Erythroblast (primary cell): ENCODE measurements at regions not wholly inside any gene's neighbourhood (a gene's known extent, or its start where the extent isn't known, plus 50 kb on each side); places are given as distances from the start of the nearest gene placed in this dataset.

Experiments
- GATA1 ChIP-seq: IDR thresholded peaks from 2 replicates; pipeline ENCODE4 v1.6.1; 2011; ENCODE audit warnings: low read depth, mild to moderate bottlenecking, control low read depth, low read length, moderate library complexity
- POLR2A ChIP-seq: IDR thresholded peaks from 2 replicates; pipeline ENCODE4 v1.6.1; 2011; ENCODE audit warnings: mild to moderate bottlenecking, low read length

DNA sequence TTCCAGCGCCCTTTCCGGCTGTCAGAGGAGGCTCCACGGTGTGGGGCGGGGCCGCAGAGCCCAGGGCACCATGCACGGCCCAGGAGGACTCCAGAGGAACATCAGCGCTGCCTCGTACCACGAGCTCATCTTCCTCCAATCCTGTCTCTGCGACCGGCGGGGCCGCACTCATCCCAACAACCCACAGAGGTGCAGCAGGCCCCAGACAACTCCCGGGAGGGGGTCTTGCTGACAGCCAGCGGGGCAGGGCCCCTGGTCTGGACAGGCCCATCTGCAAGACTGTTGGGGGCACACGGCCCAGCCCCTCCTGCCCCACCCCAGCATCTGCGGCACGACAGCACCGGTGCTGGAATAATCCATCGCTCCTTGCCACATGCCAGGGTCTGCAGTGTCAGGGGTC is 88.8 kb downstream of the OLFM1 start:
- TF ChIP-seq POLR2A, result no peak
- no peak for TF ChIP-seq GATA1
